Frontal cortex (tissue), 3 donors: ENCODE measurements at regions not wholly inside any gene's neighbourhood (a gene's known extent, or its start where the extent isn't known, plus 50 kb on each side); places are given as distances from the start of the nearest gene placed in this dataset.
"Not testable (repeated sequence)": the region's sequence is repeated elsewhere in the genome, so short reads cannot be mapped to it uniquely, and the experiment has no call there.

Experiments
- DNase-seq, 2 donors: peaks; one replicate each; pipeline ENCODE4 v3.0.0; 2012; ENCODE audit warnings: low spot score in 2 of 2
- FAIRE-seq: peaks from 2 replicates; lab custom pipeline; 2012; peaks lifted over from hg19 to GRCh38; lab: Jason Lieb, UNC
- donor health status: control.
- donor health status: control.
- donor health status: control.

DNA sequence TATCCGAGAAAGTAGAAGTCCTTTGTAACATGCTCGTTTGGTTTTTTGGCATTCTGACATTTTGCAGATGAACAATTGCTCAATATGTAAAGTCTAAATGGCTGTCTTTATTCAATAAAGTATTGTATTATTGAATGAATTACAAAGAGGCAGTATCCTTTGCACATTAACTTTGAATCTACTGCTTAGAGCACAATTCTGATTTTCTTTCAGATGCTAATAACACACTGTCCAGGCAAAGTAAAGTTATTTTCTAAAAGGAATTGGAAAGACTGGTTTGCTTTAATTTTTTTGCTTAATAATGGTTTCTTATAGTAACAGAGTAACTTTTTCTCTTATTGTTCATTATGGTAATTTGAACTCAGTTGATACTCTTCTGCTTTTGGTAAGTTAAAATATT is 494.8 kb downstream of the RWDD3 start:
- DNase-seq, result no peak
- peak; percentile 48 for FAIRE-seq

DNA sequence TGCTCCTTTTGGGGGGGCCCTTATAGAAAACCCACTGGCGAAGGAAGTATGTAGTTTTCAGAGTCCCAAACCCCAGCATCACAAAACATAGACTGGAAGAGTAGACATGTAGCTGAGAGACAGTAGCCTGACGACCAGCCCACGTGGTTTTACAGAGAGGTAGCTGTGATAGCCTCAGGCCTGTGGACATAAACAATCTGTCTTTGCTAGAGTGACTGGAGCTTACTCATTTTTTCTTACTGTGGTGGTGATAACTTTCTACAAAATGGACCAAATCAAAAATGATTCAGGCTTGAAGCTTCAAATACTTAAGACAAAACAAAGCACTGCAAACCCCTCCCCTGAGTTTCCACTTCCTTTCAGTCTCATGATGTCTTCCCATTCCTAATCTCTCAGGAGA is 497.0 kb downstream of the RWDD3 start:
- FAIRE-seq, result no peak

DNA sequence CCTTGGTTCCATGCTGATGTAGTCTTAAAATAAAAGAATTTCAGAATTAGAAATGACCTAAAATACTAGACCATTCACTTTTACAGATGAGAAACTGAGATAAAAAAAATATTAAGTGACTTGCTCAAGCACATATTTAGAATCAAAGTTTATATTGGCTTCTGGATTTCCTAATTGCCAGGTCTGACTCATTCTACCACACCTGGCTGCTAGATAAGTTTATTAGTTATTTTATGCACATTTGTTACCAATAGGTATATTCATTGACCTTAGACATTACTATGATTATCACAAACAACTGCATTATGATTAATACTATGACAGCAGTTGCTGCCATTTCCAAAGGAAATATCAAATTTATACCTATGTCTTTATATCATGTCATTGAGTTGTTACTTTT is 497.5 kb downstream of the RWDD3 start:
- FAIRE-seq (no peak), DNase-seq (no peak)

More for the DNA sequence above, 497.0 kb downstream of the RWDD3 start:
- DNase-seq, result no peak

DNA sequence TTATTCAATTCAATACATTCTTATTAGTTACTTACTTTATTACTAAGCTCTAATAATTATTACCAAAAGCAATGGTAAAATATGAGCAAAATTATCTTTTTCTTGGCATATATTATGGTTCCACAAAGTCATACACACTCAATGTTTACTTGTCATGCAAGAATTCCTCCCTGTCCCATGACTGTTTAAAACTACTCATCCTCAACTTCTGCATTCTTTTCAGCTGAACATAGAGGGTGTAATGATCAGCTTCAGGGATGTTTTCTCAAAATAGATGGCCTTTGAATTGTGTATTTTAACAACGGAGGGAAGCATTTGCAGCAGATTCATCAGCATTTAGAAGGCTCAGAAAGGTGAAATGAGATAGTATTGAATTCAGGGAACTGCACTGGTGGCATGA is 499.0 kb downstream of the RWDD3 start:
- FAIRE-seq, result no peak

DNA sequence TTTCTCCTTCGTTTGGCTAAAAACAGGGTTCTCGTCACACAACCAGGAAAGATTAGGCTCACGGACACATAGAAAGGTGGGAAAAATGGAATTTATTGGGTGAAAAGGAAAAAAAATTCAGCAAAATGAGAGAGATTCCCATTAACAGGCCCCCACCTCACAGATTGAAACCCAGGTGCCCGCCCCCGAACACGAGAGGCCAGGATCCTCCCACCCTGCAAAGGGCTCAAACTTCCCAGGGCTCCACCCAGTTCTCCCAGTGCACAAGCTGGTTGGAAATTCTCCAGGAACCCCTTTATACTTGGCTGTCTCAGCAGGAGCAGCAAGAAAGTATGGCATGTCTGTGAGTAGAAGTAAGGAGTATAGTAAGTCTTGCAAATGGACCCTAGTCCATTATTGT is 499.7 kb downstream of the RWDD3 start:
- FAIRE-seq (no peak), DNase-seq (no peak)

More for the DNA sequence above, 499.0 kb downstream of the RWDD3 start:
- no peak for DNase-seq

DNA sequence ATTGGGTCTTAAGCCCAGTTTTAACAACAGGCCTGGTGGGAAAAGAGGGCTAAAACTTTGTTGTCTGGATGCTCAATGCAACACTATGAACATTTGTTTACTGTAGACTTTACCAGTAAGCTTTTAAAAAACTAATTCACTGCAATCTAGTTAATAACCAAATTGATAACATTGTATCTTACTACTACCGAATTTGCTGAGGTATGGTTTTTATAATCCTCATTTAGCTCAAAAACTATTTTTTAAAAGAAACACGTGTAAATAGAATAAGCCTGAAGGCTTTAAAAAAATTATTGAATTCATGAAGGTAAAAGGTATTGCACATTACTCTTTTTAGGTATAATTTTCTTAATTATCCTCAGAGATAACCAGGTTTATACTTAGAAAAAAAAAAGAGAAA is 500.6 kb downstream of the RWDD3 start:
- no peak for FAIRE-seq
- no peak for DNase-seq

DNA sequence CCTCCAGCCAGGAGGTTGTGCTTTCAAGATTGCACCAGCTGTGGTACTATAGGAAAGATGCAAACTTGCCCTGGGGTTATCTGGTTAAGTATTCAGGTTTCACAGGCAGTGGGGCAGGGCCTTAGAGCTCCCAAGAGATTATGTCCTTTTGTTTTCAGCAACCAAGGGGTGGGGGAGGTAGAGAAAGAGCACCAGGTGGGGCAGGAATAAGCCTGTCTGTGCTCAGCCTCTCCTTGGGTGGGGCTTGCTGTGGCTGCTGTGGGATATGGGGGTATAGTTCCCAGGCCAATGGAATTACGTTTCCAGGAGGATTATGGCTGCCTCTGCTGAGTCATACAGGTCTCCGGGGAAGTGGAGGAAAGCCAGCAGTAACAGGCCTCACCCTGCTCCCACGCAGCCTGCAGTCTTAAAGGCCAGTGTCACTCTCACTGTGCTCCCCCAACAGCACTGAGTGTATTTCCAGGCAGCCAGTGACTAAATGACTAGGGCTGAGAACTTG is 508.6 kb downstream of the RWDD3 start:
- no peak for DNase-seq
- no peak for FAIRE-seq

DNA sequence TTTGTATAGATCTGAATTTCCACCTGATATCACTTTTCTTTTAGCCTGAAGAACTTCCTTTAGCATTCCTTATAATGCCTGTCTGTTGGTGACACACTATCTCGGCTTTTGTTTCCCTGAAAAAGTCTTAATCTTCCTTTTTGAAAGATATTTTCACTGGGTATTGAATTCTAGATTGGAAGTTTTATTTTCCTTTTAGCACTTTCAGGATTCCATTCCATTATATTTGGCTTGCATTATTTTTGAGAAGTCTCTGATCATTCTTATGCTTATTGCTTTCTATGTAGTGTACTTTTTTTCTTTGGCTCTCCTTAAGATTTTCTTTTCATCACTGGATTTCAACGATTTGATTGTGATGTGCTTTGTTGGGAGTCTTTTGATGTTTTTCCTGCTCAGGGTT is 510.7 kb downstream of the RWDD3 start:
- no peak for FAIRE-seq
- no peak for DNase-seq

DNA sequence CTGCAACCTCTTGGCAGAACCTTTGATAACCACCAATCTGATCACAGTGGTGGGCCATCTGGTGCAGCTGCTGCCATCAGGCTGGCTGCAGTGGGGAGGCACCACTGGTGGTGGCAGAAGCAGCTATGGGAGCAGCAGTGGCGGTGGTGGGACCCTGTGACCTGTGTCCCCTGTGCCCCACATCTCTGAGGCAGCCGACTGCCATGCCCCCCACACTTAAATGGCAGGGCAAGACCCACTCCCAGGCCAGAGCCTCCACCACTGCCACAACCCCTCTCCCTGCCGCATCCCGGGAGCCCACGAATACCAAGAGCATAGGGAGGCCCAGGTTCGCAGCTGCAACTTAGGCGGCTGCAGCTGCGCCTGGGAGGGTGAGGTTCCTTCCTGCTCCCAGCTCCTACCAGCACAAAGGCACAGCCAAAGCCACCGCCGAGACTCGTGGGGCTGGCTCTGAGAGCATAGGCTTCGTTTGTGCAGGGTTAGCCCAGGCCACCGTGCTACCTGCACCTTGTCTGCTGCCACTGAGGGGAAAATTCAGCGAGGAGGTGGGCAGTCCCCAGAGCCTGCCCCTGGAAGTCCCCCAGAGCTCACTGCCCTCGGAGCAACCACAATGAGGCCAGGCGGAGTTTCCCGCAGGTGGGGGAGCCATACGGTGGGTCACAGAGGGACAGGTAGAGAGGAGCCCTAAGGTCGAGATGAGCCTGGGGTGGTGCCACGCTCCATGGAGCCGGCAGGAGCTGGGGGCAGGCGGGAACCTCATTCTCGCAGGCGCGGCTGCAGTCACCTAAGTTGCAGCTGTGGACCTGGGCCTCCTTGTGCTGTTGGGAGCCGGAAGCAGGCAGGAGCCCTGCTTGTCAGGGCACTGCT is 518.7 kb downstream of the RWDD3 start:
- DNase-seq, result no peak
- no peak for FAIRE-seq

DNA sequence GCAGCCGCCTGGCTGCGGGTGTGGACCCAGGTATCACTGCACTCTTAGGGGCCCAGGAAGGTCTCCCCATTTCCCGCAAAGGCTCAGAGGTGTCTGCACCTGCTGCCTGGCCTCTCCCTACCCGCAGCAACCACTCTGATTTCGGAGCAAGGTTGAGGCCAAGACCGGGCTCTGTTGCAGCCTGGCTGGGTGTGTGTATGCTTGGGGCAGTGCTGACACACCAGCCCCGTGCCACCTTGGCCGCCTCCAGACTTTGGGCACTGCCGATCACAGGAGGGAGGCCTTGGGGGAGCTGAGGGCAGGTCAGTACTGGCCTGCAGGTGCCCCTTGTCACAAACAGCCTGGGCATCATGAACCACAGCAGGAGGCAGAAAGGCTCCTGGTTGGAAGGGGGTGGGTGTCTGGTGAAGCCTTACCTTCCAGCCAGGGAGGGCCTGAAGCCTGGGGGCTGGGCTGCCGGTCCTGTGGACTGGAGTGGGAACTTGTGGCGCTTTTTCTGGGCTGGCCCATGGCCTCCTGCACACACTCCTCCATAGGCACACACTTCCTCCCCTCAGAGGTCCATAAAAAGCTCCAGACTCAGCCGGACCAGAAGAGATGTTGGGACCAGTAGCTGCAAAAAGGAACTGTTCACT is 519.5 kb downstream of the RWDD3 start:
- DNase-seq (no peak), FAIRE-seq (no peak)

DNA sequence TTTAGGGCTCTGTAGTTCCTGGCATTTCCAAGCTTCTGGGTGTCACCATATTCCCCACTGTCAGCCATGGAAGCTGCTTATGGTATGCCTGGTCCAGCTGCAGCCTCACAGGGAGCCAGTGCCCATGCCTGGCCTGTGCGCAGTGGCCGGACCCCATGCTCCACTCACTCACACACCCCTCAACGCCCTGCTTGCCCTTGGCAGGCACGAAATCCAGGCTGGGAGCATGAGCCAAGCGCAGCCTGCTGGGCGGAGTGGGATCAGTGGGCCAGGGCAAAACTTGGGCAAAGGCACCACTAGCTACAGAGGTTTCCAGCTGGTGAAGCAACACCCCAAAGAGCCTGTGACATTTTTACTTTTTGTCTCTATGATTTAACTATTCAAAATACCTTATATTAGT is 520.4 kb downstream of the RWDD3 start:
- no peak for DNase-seq
- FAIRE-seq, result no peak

DNA sequence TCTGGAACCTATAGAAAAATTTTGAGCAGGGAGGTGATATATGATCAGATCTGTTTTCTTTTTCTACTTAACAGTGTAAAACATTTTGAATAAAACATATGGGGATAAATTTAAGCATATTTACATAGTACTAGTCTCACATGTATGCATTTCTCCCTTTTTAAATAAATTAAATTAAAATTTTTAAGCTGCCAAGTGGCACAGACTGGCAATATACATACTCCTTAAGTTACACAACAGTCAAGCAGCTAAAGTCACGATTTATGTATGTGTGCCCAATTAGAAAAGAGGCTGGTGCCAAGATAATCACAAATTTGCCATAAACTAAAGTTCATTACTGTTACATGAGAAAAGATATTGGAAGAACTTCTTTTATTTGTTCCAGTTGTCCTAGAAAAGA is 532.0 kb downstream of the RWDD3 start:
- FAIRE-seq (no peak), DNase-seq (no peak)

DNA sequence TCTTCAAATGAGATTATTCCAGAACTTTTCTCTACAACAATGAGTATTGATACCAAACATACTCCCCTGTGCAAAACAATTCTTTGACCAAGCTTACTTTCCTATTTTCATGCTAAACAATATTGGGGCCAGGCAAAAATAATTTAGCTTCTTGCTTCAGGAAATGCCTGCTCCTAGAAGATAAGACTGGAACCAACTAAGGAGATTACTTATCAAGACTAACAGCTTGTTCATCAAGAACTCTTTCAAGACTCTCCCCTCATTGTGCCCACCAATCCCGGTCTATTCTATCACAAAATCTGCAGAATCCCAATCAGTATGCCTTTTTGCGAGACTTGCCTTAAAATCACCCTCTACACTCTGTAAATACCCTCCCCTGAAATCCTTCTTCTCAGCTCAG is 536.6 kb downstream of the RWDD3 start:
- FAIRE-seq (no peak), DNase-seq (no peak)

DNA sequence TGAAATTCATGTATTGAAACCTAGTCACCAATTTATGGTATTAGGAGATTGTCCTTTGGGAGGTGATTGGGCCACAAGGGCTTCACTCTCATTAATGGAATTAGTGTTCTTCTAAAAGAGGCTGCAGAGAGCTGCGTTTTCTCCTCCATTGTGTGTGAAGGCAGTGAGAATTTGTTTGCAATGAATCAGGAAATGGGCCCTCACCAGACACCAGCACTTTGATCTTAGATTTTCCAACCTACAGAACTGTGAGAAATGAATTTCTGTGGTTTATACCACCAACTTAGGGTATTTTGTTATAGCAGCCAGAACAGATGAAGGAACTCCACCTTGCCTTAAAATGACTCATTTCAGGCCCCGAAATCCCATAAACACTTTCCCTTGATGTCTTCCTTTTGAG is 544.2 kb downstream of the RWDD3 start:
- DNase-seq, result no peak
- FAIRE-seq, result no peak

DNA sequence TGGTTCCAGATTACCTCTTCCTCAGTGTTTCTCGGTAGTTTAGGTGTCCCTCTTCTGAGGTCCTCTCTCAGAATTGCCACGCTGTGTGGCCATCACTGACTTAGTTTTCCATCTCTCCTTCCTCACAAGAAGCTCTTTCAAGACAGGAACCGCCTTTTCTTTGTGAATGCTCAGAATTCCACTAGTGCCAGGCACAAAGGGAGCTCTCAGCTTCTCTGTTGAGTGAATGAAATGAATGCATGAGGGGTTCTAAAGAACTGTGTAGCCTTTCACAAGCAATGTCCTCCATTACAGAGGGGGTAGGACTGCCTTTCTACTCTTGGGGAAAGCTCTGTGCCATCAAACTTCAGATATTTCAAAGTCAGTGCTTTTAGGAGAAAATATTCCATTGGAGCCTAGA is 546.8 kb downstream of the RWDD3 start:
- DNase-seq (no peak), FAIRE-seq (no peak)

DNA sequence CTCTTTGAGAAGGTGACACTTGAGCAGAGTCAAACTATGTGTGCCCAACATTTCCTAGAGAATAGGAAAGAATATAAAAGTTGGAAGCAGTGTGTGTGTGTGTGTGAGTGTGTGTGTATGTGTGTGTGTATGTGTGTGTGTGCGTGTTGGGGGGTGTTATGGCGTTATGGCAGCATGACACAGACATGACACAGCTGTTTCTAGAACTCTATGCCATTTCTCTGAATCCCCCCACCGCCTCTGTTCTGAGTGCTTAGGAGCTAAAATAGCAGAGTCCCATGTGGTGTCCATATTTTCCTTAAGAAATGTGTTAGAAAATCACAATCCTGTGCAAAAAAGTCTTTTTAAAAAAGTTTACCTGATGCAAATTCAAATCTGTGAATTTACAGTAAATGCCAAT is 556.1 kb downstream of the RWDD3 start:
- DNase-seq (no peak), FAIRE-seq (no peak)

DNA sequence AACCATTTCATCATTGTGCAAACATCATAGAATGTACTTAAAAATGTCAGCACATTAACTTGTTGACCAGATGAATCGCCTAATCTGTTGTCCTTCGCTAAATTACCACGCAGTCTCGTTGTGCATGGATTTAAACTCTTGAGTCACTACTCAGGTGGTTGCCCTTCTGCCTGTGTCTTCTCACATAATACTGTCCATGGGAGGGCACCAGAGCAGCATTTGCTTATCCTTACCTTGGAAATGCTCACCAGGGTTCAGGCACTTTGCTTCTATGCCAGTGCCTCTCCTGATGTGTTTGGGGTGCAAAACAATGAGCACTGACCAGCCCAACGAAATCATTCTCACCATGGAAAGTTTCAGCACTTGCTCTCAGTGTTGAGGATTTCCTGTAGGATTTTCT is 559.9 kb downstream of the RWDD3 start:
- FAIRE-seq (no peak), DNase-seq (no peak)

DNA sequence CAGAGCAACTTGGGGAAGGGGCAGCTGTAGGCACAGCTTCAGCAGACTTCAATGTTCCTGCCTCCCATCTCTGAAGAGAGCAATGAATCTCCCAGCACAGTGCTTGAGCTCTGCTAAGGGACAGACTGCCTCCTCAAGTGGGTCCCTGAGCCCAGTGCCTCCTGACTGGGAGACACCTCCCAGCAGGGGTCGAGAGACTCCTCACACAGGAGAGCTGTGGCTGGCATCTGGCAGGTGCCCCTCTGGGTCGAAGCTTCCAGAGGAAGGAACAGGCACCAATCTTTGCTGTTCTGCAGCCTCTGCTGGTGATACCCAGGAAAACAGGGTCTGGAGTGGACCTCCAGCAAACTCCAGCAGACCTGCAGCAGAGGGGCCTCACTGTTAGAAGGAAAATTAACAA is 563.8 kb downstream of the RWDD3 start:
- FAIRE-seq, DNase-seq: not testable (repeated sequence)

DNA sequence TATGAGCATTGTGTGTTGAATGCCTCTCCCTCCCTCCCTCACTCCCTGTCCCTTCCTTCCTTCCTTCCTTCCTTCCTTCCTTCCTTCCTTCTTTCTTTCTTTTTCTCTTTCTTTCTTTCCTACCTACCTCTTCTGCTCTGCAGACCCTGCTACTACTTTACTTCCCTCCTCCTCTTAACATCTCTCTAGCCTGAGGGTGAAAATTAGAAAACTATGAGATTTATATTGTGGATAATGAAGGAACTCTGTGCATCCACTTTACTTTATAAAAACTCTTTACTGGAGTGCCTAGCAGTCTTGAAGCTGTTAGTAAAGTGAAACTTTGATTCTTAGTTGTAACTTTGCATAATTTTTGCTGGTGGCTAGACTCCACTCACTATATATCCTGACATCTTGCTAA is 572.2 kb downstream of the RWDD3 start:
- DNase-seq (no peak), FAIRE-seq (no peak)

DNA sequence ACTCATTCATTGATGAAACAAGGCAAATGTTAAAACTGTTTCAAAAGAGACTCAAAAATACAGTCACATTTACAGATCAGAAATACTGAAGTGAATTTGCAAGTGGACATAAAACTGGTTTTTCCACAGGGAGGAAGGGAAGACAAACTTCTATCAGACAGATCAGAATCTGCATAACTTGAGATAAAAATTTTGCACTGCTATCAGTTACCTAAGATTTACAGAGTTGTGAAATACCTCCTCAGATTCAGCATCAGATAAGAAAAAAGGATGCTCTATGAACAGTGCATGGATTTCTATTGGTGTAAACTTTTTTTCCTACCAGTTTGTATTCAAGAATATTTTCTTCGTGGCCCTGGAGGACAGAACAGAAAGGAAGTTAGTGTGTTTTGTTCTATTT is 575.4 kb downstream of the RWDD3 start:
- FAIRE-seq, result no peak
- DNase-seq, result no peak

DNA sequence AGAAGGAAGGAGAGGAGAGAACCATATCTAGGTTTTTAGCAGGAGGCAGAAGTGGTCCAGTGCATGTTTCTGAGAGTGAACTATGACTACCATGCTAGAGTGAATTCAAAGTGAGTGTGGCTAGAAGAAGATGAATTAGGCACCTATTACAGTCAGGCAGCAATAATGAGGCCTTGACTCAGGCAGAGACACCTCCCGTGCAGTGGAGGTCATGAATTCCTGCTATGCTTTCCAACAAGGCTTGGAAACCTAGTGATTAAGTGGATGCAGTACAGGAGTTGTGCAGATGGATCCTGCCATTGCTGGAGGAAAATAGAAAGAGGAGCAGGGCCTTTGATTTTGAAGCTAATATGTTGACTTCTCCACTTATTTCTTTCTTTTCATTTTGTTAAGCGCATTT is 581.5 kb downstream of the RWDD3 start:
- DNase-seq (no peak), FAIRE-seq (no peak)
